ENCODE measurements at regions not wholly inside any gene's neighbourhood (a gene's known extent, or its start where the extent isn't known, plus 50 kb on each side); places are given as distances from the start of the nearest gene placed in this dataset.

DNA sequence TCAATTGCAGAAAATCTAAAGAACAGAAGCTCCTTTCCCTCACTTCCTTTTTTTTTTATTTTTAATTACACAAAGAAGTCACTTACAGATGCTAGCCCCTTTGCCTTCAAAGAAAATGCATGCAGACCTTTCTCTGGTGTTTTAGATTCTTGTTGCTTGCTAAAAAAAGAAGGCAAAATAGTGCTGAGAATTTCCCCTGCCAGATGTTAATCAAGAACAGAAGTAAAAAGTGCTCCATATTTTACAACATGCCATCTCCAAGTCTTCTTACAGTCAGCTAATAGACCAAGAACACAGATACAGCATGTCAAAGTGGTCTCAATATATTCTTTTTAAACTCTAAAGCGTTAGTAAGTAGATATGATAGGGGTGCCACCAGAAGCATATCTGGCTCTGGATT lies 142.8 kb upstream of the RGMB start:
- TF ChIP-seq YY1 (IDR thresholded peaks at IDR 0.05) (no peak), SP1 (IDR thresholded peaks at IDR 0.05) (no peak), NR2F2 (IDR thresholded peaks at IDR 0.05) (no peak), RAD21 (IDR thresholded peaks at IDR 0.05) (no peak), TAF1 (conservative IDR thresholded peaks at IDR 0.05) (no peak), RXRA (IDR thresholded peaks at IDR 0.05) (no peak), EGR1 (IDR thresholded peaks at IDR 0.05; ENCODE audit: low read depth in 2 of 2) (no peak), GABPA (IDR thresholded peaks at IDR 0.05 in 1 of 2, conservative IDR thresholded peaks at IDR 0.05 in 1 of 2) (no peak), HNF4G (IDR thresholded peaks at IDR 0.05) (no peak)
- TF ChIP-seq, protein P1, sequence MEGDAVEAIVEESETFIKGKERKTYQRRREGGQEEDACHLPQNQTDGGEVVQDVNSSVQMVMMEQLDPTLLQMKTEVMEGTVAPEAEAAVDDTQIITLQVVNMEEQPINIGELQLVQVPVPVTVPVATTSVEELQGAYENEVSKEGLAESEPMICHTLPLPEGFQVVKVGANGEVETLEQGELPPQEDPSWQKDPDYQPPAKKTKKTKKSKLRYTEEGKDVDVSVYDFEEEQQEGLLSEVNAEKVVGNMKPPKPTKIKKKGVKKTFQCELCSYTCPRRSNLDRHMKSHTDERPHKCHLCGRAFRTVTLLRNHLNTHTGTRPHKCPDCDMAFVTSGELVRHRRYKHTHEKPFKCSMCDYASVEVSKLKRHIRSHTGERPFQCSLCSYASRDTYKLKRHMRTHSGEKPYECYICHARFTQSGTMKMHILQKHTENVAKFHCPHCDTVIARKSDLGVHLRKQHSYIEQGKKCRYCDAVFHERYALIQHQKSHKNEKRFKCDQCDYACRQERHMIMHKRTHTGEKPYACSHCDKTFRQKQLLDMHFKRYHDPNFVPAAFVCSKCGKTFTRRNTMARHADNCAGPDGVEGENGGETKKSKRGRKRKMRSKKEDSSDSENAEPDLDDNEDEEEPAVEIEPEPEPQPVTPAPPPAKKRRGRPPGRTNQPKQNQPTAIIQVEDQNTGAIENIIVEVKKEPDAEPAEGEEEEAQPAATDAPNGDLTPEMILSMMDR (IDR thresholded peaks at IDR 0.05; ENCODE audit: low read depth, low read length, missing input control), result no peak
- TF ChIP-seq, protein P2, sequence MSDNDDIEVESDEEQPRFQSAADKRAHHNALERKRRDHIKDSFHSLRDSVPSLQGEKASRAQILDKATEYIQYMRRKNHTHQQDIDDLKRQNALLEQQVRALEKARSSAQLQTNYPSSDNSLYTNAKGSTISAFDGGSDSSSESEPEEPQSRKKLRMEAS (IDR thresholded peaks at IDR 0.05), result no peak
- TF ChIP-seq, protein P3, sequence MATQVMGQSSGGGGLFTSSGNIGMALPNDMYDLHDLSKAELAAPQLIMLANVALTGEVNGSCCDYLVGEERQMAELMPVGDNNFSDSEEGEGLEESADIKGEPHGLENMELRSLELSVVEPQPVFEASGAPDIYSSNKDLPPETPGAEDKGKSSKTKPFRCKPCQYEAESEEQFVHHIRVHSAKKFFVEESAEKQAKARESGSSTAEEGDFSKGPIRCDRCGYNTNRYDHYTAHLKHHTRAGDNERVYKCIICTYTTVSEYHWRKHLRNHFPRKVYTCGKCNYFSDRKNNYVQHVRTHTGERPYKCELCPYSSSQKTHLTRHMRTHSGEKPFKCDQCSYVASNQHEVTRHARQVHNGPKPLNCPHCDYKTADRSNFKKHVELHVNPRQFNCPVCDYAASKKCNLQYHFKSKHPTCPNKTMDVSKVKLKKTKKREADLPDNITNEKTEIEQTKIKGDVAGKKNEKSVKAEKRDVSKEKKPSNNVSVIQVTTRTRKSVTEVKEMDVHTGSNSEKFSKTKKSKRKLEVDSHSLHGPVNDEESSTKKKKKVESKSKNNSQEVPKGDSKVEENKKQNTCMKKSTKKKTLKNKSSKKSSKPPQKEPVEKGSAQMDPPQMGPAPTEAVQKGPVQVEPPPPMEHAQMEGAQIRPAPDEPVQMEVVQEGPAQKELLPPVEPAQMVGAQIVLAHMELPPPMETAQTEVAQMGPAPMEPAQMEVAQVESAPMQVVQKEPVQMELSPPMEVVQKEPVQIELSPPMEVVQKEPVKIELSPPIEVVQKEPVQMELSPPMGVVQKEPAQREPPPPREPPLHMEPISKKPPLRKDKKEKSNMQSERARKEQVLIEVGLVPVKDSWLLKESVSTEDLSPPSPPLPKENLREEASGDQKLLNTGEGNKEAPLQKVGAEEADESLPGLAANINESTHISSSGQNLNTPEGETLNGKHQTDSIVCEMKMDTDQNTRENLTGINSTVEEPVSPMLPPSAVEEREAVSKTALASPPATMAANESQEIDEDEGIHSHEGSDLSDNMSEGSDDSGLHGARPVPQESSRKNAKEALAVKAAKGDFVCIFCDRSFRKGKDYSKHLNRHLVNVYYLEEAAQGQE (IDR thresholded peaks at IDR 0.05), result no peak
- TF ChIP-seq, protein P4, sequence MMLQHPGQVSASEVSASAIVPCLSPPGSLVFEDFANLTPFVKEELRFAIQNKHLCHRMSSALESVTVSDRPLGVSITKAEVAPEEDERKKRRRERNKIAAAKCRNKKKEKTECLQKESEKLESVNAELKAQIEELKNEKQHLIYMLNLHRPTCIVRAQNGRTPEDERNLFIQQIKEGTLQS (IDR thresholded peaks at IDR 0.05), result no peak
- TF ChIP-seq, protein P5, sequence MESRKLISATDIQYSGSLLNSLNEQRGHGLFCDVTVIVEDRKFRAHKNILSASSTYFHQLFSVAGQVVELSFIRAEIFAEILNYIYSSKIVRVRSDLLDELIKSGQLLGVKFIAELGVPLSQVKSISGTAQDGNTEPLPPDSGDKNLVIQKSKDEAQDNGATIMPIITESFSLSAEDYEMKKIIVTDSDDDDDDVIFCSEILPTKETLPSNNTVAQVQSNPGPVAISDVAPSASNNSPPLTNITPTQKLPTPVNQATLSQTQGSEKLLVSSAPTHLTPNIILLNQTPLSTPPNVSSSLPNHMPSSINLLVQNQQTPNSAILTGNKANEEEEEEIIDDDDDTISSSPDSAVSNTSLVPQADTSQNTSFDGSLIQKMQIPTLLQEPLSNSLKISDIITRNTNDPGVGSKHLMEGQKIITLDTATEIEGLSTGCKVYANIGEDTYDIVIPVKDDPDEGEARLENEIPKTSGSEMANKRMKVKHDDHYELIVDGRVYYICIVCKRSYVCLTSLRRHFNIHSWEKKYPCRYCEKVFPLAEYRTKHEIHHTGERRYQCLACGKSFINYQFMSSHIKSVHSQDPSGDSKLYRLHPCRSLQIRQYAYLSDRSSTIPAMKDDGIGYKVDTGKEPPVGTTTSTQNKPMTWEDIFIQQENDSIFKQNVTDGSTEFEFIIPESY (IDR thresholded peaks at IDR 0.05), result no peak

Measured in liver (tissue), 3 donors.